OCI-LY1 (cell line): ENCODE measurements at regions not wholly inside any gene's neighbourhood (a gene's known extent, or its start where the extent isn't known, plus 50 kb on each side); places are given as distances from the start of the nearest gene placed in this dataset.

Experiments used
- H2AFZ ChIP-seq: fragments of 200-600 bp; sonication (generic), shearing (Covaris generic); 2 replicates; pipeline ENCODE4 v1.6.0; 2014; ENCODE audit warnings: antibody characterized with exemption, mild to moderate bottlenecking, low read length
- H3F3A ChIP-seq: fragments of 200-600 bp; sonication (generic), shearing (Covaris generic); 2 replicates; pipeline ENCODE4 v1.6.0; 2014; ENCODE audit warnings: mild to moderate bottlenecking, antibody characterized with exemption, low read length, moderate library complexity; ENCODE audit not compliant: insufficient read depth
- H3K27ac ChIP-seq: fragments of 200-600 bp; sonication (generic); 2 replicates; pipeline ENCODE4 v1.5.1; 2014; ENCODE audit warnings: low read length, mixed run types, mild to moderate bottlenecking, low read depth; ENCODE audit not compliant: poor library complexity, severe bottlenecking
- H3K27me3 ChIP-seq: fragments of 200-600 bp; sonication (generic); 2 replicates; pipeline ENCODE4 v1.6.0; 2014; ENCODE audit warnings: antibody characterized with exemption, mild to moderate bottlenecking, low read length, moderate library complexity; ENCODE audit not compliant: insufficient read depth
- H3K36me3 ChIP-seq: fragments of 200-600 bp; sonication (generic); 2 replicates; pipeline ENCODE4 v1.6.1; 2014; ENCODE audit warnings: mild to moderate bottlenecking, antibody characterized with exemption, low read length, moderate library complexity, mixed read lengths; ENCODE audit not compliant: insufficient read depth
- H3K4me1 ChIP-seq: fragments of 200-600 bp; sonication (generic); 2 replicates; pipeline ENCODE4 v1.5.1; 2014; ENCODE audit warnings: mild to moderate bottlenecking, low read length, moderate library complexity; ENCODE audit not compliant: insufficient read depth, severe bottlenecking
- H3K4me2 ChIP-seq: fragments of 200-600 bp; sonication (generic), shearing (Covaris generic); 2 replicates; pipeline ENCODE4 v1.6.1; 2014; ENCODE audit warnings: low read length
- H3K4me3 ChIP-seq: fragments of 200-600 bp; sonication (generic); 2 replicates; pipeline ENCODE4 v1.5.1; 2014; ENCODE audit warnings: low read length, low read depth, mild to moderate bottlenecking, mixed read lengths; ENCODE audit not compliant: poor library complexity, severe bottlenecking
- H3K79me2 ChIP-seq: fragments of 200-600 bp; shearing (Covaris generic); 2 replicates; pipeline ENCODE4 v1.6.1; 2016; ENCODE audit warnings: mixed run types, low read length, mixed read lengths; ENCODE audit not compliant: insufficient read depth
- H3K9ac ChIP-seq: fragments of 200-600 bp; sonication (generic), shearing (Covaris generic); 2 replicates; pipeline ENCODE4 v1.6.1; 2014; ENCODE audit warnings: mild to moderate bottlenecking, low read length, mixed read lengths
- H3K9me2 ChIP-seq: fragments of 200-600 bp; sonication (generic), shearing (Covaris generic); 2 replicates; pipeline ENCODE4 v1.6.1; 2014; ENCODE audit warnings: low read depth, mild to moderate bottlenecking, low read length, mixed read lengths
- H3K9me3 ChIP-seq: fragments of 200-600 bp; shearing (Covaris generic); 2 replicates; pipeline ENCODE4 v1.6.1; 2014; ENCODE audit warnings: low read length, mixed read lengths
- H4K20me1 ChIP-seq: fragments of 200-600 bp; sonication (generic), shearing (Covaris generic); 2 replicates; pipeline ENCODE4 v1.6.0; 2016; ENCODE audit warnings: mild to moderate bottlenecking, low read length; ENCODE audit not compliant: insufficient read depth
- EZH2 ChIP-seq: fragments of 200-600 bp; sonication (generic), shearing (Covaris generic); IDR thresholded peaks from 2 replicates; pipeline ENCODE4 v1.8.0; 2017; ENCODE audit warnings: borderline replicate concordance, mixed run types, mild to moderate bottlenecking, antibody characterized with exemption, low read length, moderate library complexity, mixed read lengths
- TF ChIP-seq, protein P1 (sequence below): fragments of 200-600 bp; sonication (generic), shearing (Covaris generic); IDR thresholded peaks from 2 replicates; pipeline ENCODE4 v1.5.1; 2017; ENCODE audit warnings: mild to moderate bottlenecking, antibody characterized with exemption, low read length, moderate library complexity, mixed read lengths

DNA sequence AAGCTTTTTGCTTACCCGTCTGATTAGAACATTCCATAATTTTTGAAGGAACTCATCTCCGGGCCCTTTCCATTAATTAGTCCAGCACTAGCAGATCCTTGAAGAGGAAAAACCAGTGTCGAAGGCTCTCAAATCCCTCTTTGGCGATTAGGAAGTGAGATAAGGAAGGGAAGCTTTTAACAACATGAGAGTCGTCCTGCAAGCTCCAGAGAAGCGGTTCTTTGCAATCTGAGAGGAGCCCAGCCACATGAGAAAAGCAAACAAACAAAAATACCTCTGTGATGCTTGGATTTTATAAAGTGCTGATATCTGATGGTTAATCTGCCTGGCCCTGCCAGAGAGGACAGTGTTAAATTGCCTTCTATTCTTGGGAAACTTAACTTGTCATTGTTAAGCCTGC, 339.8 kb upstream of the SALL1 start:
- Histone ChIP-seq H3K9me3 (no peaks in the 10 kb centered on the region), H3K4me3 (no peak overlapping the region), H3K27me3 (no peaks in the 10 kb centered on the region), H3K4me1 (no peaks in the 10 kb centered on the region), H3K27ac (no peak overlapping the region), H2AFZ (no peak overlapping the region), H4K20me1 (no peaks in the 10 kb centered on the region), H3K36me3 (no peaks in the 10 kb centered on the region), H3K9ac (no peak overlapping the region), H3K9me2 (no peaks in the 10 kb centered on the region), H3K4me2 (no peak overlapping the region), H3F3A (no peaks in the 10 kb centered on the region), H3K79me2 (no peaks in the 10 kb centered on the region)
- TF ChIP-seq, protein P1, sequence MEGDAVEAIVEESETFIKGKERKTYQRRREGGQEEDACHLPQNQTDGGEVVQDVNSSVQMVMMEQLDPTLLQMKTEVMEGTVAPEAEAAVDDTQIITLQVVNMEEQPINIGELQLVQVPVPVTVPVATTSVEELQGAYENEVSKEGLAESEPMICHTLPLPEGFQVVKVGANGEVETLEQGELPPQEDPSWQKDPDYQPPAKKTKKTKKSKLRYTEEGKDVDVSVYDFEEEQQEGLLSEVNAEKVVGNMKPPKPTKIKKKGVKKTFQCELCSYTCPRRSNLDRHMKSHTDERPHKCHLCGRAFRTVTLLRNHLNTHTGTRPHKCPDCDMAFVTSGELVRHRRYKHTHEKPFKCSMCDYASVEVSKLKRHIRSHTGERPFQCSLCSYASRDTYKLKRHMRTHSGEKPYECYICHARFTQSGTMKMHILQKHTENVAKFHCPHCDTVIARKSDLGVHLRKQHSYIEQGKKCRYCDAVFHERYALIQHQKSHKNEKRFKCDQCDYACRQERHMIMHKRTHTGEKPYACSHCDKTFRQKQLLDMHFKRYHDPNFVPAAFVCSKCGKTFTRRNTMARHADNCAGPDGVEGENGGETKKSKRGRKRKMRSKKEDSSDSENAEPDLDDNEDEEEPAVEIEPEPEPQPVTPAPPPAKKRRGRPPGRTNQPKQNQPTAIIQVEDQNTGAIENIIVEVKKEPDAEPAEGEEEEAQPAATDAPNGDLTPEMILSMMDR, result no peak
- TF ChIP-seq EZH2, result no peak

DNA sequence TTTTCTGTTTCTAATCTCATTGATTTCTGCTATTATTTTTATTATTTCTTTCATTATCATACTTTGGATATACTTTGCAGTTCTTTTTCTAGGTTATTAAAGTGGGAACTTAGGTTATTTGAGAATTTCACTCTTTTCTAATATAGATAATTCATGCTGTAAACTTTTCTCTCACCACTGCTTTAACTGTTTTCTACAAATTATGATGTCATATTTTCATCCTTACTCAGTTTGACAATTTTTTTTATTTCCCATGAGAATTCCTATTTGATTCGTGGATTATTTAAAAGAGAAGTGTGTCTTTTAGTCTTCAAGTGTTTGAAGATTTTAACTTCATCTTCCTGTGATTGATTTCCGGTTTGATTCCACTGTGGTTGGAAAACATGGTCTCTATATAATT, 336.8 kb upstream of the SALL1 start:
- Histone ChIP-seq H3K4me1 (no peaks in the 10 kb centered on the region), H2AFZ (no peak overlapping the region), H3K79me2 (no peaks in the 10 kb centered on the region), H3K9me2 (no peaks in the 10 kb centered on the region), H3K4me3 (no peak overlapping the region), H3K4me2 (no peak overlapping the region), H4K20me1 (no peaks in the 10 kb centered on the region), H3K9me3 (no peaks in the 10 kb centered on the region), H3F3A (no peaks in the 10 kb centered on the region), H3K9ac (no peak overlapping the region), H3K36me3 (no peaks in the 10 kb centered on the region), H3K27ac (no peak overlapping the region), H3K27me3 (no peaks in the 10 kb centered on the region)
- TF ChIP-seq, protein P1, result no peak
- TF ChIP-seq EZH2, result no peak

DNA sequence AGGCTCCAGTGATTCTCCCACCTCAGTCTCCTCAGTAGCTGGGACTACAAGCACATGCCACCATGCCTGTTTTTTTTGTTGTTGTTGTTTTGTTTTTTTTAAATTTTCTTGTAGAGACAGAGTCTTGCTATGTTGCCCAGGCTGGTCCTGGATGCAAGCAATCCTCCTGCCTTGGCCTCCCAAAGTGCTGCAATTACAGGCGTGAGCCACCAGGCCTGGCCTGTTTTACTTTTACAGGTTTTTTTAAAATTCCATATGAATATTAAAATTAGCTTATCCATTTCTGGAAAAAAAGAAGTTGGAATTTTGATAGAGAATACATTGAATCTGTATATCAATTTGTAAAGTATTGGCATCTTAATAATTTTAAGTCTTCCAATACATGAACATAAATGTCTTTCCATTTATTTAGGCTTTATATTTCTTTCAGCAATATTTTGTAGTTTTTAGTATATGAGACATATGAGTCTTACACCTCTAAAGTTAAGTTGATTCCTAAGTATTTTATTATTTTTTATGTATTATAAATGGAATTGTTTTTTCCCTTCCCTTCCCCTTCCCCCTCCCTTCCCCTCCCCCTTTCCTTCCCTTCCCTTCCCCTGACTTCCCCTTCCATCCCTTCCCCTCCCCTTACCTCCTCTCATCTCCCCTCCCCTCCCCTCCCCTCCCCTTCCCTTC, 323.5 kb upstream of the SALL1 start:
- TF ChIP-seq EZH2, result no peak
- TF ChIP-seq, protein P1, result no peak
- Histone ChIP-seq H3K9me3 (no peaks in the 10 kb centered on the region), H3K27ac (no peak overlapping the region), H3F3A (no peaks in the 10 kb centered on the region), H3K9me2 (no peaks in the 10 kb centered on the region), H3K27me3 (no peaks in the 10 kb centered on the region), H4K20me1 (no peaks in the 10 kb centered on the region), H2AFZ (no peak overlapping the region), H3K4me1 (no peaks in the 10 kb centered on the region), H3K4me3 (no peak overlapping the region), H3K79me2 (no peaks in the 10 kb centered on the region), H3K9ac (no peak overlapping the region), H3K36me3 (no peaks in the 10 kb centered on the region), H3K4me2 (no peak overlapping the region)
